Ovary (tissue), 7 donors: ENCODE measurements at regions not wholly inside any gene's neighbourhood (a gene's known extent, or its start where the extent isn't known, plus 50 kb on each side); places are given as distances from the start of the nearest gene placed in this dataset.

Source experiments
- DNase-seq, 5 donors: peaks; one replicate each; pipeline ENCODE4 v3.0.0-alpha.2; 2019 to 2020
- H3K27ac ChIP-seq, 2 donors: fragments of 200-600 bp; one replicate each; pipeline versions ENCODE4 v1.5.1 to v1.8.0; 2019 to 2022
- H3K27me3 ChIP-seq: fragments of 200-600 bp; one replicate; pipeline ENCODE4 v1.8.0; 2022
- H3K36me3 ChIP-seq: fragments of 200-600 bp; sonication (generic); one replicate; pipeline ENCODE4 v1.5.1; 2019
- H3K4me1 ChIP-seq: one replicate; pipeline ENCODE4 v1.8.1; 2013; ENCODE audit warnings: mild to moderate bottlenecking, moderate library complexity; ENCODE audit not compliant: insufficient read depth
- H3K4me3 ChIP-seq: fragments of 200-600 bp; sonication (generic); one replicate; pipeline ENCODE4 v1.5.1; 2017
- H3K9me3 ChIP-seq, 2 donors: fragments of 200-600 bp in 1 of 2; sonication (generic) in 1 of 2; one replicate each; pipeline versions ENCODE4 v1.5.1 to v1.8.1; 2013 to 2019; ENCODE audit warnings: mild to moderate bottlenecking in 1 of 2, moderate library complexity in 1 of 2
- EP300 ChIP-seq: sonication (generic); formaldehyde crosslinking; IDR thresholded peaks from one replicate; pipeline ENCODE4 v1.6.1; 2017; ENCODE audit warnings: antibody characterized with exemption
- POLR2A ChIP-seq: fragments of 450-650 bp; IDR thresholded peaks from one replicate; pipeline ENCODE4 v1.6.1; 2017; ENCODE audit warnings: antibody characterized with exemption, mild to moderate bottlenecking, moderate library complexity
- WGBS, 3 donors: extraction: QIAGEN DNeasy Blood & Tissue Kit in 1 of 3; methylation state at CpG; one replicate each; pipeline versions ENCODE4 v1.1.5 to v1.1.7; 2013 to 2017; 5-methylcytosine and 5-hydroxymethylcytosine counted together
- intact Hi-C, 4 donors: fragments of 100-400 bp; cut with DNase I; formaldehyde crosslinking; loops; one replicate each; pipeline versions ENCODE4 v1.11.0 to v1.15.1; 2022 to 2023
- TF ChIP-seq, protein P1 (sequence below), 3 donors: fragments of 450-650 bp in 2 of 3; fragments of 200-600 bp in 1 of 3; IDR thresholded peaks; one replicate each; pipeline versions ENCODE4 v1.5.1 to v1.8.0; 2016 to 2022; ENCODE audit warnings: antibody characterized with exemption in 3 of 3, mild to moderate bottlenecking in 1 of 3
- donor health status: DM: no; HTN: no; CAD: no; lungs with moderate emphysema.
- donor health status: DM: no; HTN: no; CAD: no.
- donor health status: Bipolar disorder and iron deficiency.
- donor health status: DM: no; HTN: no; CAD: no.
- donor health status: DM: yes; HTN: yes; CAD: no.

DNA sequence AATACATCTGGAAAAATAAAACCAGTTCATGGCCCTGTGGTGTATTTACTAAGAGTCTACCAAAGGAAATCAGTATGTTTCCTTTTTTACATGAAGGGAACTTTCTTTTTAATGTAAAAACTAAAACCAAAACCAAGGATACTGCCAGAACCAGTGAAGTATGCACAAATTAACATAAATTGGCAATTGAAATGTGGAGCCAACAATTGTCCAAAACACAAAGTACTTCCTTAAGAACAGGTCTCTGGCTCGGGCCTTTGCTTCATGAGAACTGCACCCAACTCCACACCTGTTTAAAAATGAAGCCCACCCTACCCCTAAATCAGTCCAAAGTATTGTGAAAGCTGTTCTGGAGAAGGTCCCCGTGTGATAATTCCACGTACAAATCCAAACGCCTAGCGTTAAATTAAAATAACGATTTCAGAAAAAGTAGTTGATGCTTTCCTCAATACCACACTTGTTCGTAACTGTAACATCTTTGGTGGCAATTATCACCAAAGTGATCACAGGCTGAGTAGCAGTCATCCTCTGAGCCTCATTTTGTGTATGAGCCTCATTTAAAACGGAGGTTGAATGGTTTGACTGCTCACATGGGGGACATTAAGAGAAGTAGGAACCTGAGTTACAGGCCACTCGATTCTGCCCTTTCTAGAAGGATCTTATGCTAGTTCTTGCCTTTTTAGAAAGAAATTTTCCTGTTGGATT, 93.0 kb downstream of the GEMIN8 start:
- H3K36me3 ChIP-seq = no peaks in the 10 kb centered on the region
- no peaks in the 10 kb centered on the region for H3K27me3 ChIP-seq
- DNase-seq = no peak
- intact Hi-C loops = no loop called here
- no peaks in the 10 kb centered on the region for H3K4me1 ChIP-seq
- 47 to 59% (median 56%) methylated on average over 9 of the region's 9 CpGs for WGBS, 3 donors
- TF ChIP-seq EP300 (no peak), POLR2A (no peak)
- TF ChIP-seq, protein P1, sequence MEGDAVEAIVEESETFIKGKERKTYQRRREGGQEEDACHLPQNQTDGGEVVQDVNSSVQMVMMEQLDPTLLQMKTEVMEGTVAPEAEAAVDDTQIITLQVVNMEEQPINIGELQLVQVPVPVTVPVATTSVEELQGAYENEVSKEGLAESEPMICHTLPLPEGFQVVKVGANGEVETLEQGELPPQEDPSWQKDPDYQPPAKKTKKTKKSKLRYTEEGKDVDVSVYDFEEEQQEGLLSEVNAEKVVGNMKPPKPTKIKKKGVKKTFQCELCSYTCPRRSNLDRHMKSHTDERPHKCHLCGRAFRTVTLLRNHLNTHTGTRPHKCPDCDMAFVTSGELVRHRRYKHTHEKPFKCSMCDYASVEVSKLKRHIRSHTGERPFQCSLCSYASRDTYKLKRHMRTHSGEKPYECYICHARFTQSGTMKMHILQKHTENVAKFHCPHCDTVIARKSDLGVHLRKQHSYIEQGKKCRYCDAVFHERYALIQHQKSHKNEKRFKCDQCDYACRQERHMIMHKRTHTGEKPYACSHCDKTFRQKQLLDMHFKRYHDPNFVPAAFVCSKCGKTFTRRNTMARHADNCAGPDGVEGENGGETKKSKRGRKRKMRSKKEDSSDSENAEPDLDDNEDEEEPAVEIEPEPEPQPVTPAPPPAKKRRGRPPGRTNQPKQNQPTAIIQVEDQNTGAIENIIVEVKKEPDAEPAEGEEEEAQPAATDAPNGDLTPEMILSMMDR (IDR thresholded peaks at IDR 0.05) = no peak
- no peak overlapping the region for H3K4me3 ChIP-seq
- no peaks in the 10 kb centered on the region for H3K9me3 ChIP-seq
- H3K27ac ChIP-seq = no peak overlapping the region

GRCh38 chrX:13934731-13935130, 95.0 kb downstream of the GEMIN8 start:
- TF ChIP-seq POLR2A (no peak), EP300 (no peak)
- TF ChIP-seq, protein P1 (IDR thresholded peaks at IDR 0.05) = no peak
- intact Hi-C loops = no loop called here
- Histone ChIP-seq H3K27ac (no peak overlapping the region), H3K9me3 (no peaks in the 10 kb centered on the region), H3K4me1 (no peaks in the 10 kb centered on the region), H3K4me3 (no peak overlapping the region), H3K27me3 (no peaks in the 10 kb centered on the region), H3K36me3 (no peaks in the 10 kb centered on the region)
- 66 to 79% (median 70%) methylated on average over 2 of the region's 2 CpGs for WGBS, 3 donors
- DNase-seq = no peak

DNA sequence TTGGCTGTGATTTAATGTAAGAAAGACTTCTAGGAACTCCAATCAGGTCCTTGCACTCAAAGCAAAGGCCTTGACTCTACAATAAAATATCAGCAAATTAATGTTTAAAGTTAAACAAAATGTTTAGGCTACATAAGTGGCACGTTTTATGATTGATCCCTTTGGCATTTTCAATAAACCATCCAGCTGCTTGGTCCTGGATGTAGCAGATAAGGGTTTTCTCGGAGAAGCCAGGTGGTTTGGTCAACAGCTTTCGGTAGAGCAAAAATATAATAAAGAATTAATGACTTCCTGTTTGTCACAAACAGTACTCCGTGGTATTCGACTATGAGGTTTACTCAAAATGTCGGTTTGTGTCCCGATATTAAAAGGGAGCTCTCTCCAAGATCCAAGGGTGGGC, 95.8 kb downstream of the GEMIN8 start:
- H3K27ac ChIP-seq = no peak overlapping the region
- no peak overlapping the region for H3K4me3 ChIP-seq
- TF ChIP-seq EP300 (no peak), POLR2A (no peak)
- TF ChIP-seq, protein P1 (IDR thresholded peaks at IDR 0.05) = no peak
- no peaks in the 10 kb centered on the region for H3K27me3 ChIP-seq
- intact Hi-C loops = no loop called here
- WGBS, 3 donors = 42 to 69% (median 49%) methylated on average over 7 of the region's 7 CpGs
- no peaks in the 10 kb centered on the region for H3K9me3 ChIP-seq
- H3K36me3 ChIP-seq = no peaks in the 10 kb centered on the region
- no peak for DNase-seq
- H3K4me1 ChIP-seq = no peaks in the 10 kb centered on the region

- WGBS, 3 donors = 72 to 83% (median 81%) methylated on average over 3 of the region's 3 CpGs
- no peak for DNase-seq
- TF ChIP-seq EP300 = no peak
- no peak for TF ChIP-seq POLR2A
- Histone ChIP-seq H3K36me3 (no peaks in the 10 kb centered on the region), H3K4me1 (no peaks in the 10 kb centered on the region), H3K27me3 (no peaks in the 10 kb centered on the region), H3K27ac (no peak overlapping the region), H3K9me3 (no peaks in the 10 kb centered on the region), H3K4me3 (no peak overlapping the region)
- intact Hi-C loops = no loop called here
Observed at GRCh38 chrX:13933352-13933751, 96.3 kb downstream of the GEMIN8 start.

DNA sequence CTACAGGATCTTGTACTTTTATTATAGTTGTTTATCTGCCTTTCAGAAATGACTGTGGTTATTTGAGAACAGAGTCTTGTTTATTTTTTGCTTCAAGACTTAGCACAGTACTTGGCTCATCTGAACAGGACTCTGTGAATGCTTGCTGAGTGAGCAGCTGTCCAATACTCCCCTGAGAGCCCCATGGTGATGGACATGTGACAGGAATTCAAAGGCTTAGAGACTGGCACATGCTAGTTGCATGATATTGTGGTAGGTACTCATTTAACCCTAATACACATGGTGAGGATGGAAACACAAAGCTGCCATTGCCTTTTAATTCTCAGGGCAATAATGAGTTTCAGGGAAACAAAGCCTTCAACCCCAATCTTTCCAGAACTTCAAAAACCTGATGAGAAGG, 97.3 kb downstream of the GEMIN8 start:
- DNase-seq = no peak
- Histone ChIP-seq H3K9me3 (no peaks in the 10 kb centered on the region), H3K4me3 (no peak overlapping the region), H3K4me1 (no peaks in the 10 kb centered on the region), H3K27ac (no peak overlapping the region), H3K27me3 (no peaks in the 10 kb centered on the region), H3K36me3 (no peaks in the 10 kb centered on the region)
- intact Hi-C loops = no loop called here
- TF ChIP-seq, protein P1 (IDR thresholded peaks at IDR 0.05) = no peak
- TF ChIP-seq POLR2A = no peak
- TF ChIP-seq EP300 = no peak
